Parathyroid adenoma (tissue), 2 donors: ENCODE measurements at regions not wholly inside any gene's neighbourhood (a gene's known extent, or its start where the extent isn't known, plus 50 kb on each side); places are given as distances from the start of the nearest gene placed in this dataset.

Experiments used
- H2AFZ ChIP-seq: fragments of 300-600 bp; sonication (generic); one replicate; pipeline ENCODE4 v1.7.0; 2017; ENCODE audit warnings: antibody characterized with exemption, mild to moderate bottlenecking
- H3K27ac ChIP-seq: fragments of 300-600 bp; sonication (generic); one replicate; pipeline ENCODE4 v1.7.0; 2017
- H3K27me3 ChIP-seq: fragments of 300-600 bp; sonication (generic); one replicate; pipeline ENCODE4 v1.7.0; 2017; ENCODE audit warnings: low read length; ENCODE audit not compliant: control insufficient read depth, insufficient read depth
- H3K36me3 ChIP-seq: fragments of 300-600 bp; sonication (generic); one replicate; pipeline ENCODE4 v1.7.0; 2017; ENCODE audit warnings: low read length; ENCODE audit not compliant: control insufficient read depth, insufficient read depth
- H3K4me1 ChIP-seq: fragments of 300-600 bp; sonication (generic); one replicate; pipeline ENCODE4 v1.7.0; 2017; ENCODE audit warnings: control low read depth
- H3K4me2 ChIP-seq: fragments of 300-600 bp; sonication (generic); one replicate; pipeline ENCODE4 v1.7.0; 2017; ENCODE audit warnings: low read length
- H3K4me3 ChIP-seq: fragments of 300-600 bp; sonication (generic); one replicate; pipeline ENCODE4 v1.7.0; 2017; ENCODE audit warnings: low read depth, low read length
- H3K79me2 ChIP-seq: fragments of 300-600 bp; sonication (generic); one replicate; pipeline ENCODE4 v1.7.0; 2017; ENCODE audit warnings: control low read depth
- H3K9ac ChIP-seq: fragments of 300-600 bp; sonication (generic); one replicate; pipeline ENCODE4 v1.7.0; 2017; ENCODE audit warnings: mild to moderate bottlenecking
- H3K9me3 ChIP-seq: fragments of 300-600 bp; sonication (generic); one replicate; pipeline ENCODE4 v1.7.0; 2017; ENCODE audit warnings: low read length; ENCODE audit not compliant: control insufficient read depth
- CTCF ChIP-seq: fragments of 300-600 bp; sonication (generic); IDR thresholded peaks from one replicate; pipeline ENCODE4 v1.7.0; 2017; ENCODE audit warnings: antibody characterized with exemption, mild to moderate bottlenecking
- donor health status: primary hyperparathyroidism.

- Histone ChIP-seq H3K4me2 (no peak overlapping the region), H3K79me2 (no peaks in the 10 kb centered on the region), H3K4me1 (no peaks in the 10 kb centered on the region), H3K27me3 (no peaks in the 10 kb centered on the region), H3K9me3 (no peaks in the 10 kb centered on the region), H3K27ac (no peak overlapping the region), H3K4me3 (no peak overlapping the region), H3K9ac (no peak overlapping the region), H2AFZ (no peak overlapping the region), H3K36me3 (no peaks in the 10 kb centered on the region)
- no peak for TF ChIP-seq CTCF
These were observed 255.8 kb upstream of the TENM3 start for GRCh38 chr4:181987392-181987791.

GRCh38 chr4:181989071-181989470 lies 254.1 kb upstream of the TENM3 start:
- H3K9me3 ChIP-seq, result no peaks in the 10 kb centered on the region
- no peak for TF ChIP-seq CTCF
- H3K79me2 ChIP-seq, result no peaks in the 10 kb centered on the region
- H3K27ac ChIP-seq, result no peak overlapping the region
- no peaks in the 10 kb centered on the region for H3K4me1 ChIP-seq
- H3K4me2 ChIP-seq, result no peak overlapping the region
- H2AFZ ChIP-seq, result no peak overlapping the region
- H3K27me3 ChIP-seq, result no peaks in the 10 kb centered on the region
- H3K4me3 ChIP-seq, result no peak overlapping the region
- H3K36me3 ChIP-seq, result no peaks in the 10 kb centered on the region
- no peak overlapping the region for H3K9ac ChIP-seq

GRCh38 chr4:181991369-181992108 lies 251.7 kb upstream of the TENM3 start:
- H3K36me3 ChIP-seq, result no peaks in the 10 kb centered on the region
- no peaks in the 10 kb centered on the region for H3K79me2 ChIP-seq
- H2AFZ ChIP-seq, result no peak overlapping the region
- H3K9me3 ChIP-seq, result no peaks in the 10 kb centered on the region
- no peak overlapping the region for H3K4me2 ChIP-seq
- no peak for TF ChIP-seq CTCF
- H3K9ac ChIP-seq, result no peak overlapping the region
- no peaks in the 10 kb centered on the region for H3K4me1 ChIP-seq
- H3K27me3 ChIP-seq, result no peaks in the 10 kb centered on the region
- no peak overlapping the region for H3K27ac ChIP-seq
- no peak overlapping the region for H3K4me3 ChIP-seq

- Histone ChIP-seq H3K4me3 (no peak overlapping the region), H2AFZ (no peak overlapping the region), H3K27ac (no peak overlapping the region), H3K4me2 (no peak overlapping the region), H3K36me3 (no peaks in the 10 kb centered on the region), H3K79me2 (no peaks in the 10 kb centered on the region), H3K4me1 (no peaks in the 10 kb centered on the region), H3K9me3 (no peaks in the 10 kb centered on the region), H3K9ac (no peak overlapping the region), H3K27me3 (no peaks in the 10 kb centered on the region)
- TF ChIP-seq CTCF, result no peak
These were observed 244.6 kb upstream of the TENM3 start for GRCh38 chr4:181998398-181999295.
